ENCODE measurements at regions not wholly inside any gene's neighbourhood (a gene's known extent, or its start where the extent isn't known, plus 50 kb on each side); places are given as distances from the start of the nearest gene placed in this dataset.

DNA sequence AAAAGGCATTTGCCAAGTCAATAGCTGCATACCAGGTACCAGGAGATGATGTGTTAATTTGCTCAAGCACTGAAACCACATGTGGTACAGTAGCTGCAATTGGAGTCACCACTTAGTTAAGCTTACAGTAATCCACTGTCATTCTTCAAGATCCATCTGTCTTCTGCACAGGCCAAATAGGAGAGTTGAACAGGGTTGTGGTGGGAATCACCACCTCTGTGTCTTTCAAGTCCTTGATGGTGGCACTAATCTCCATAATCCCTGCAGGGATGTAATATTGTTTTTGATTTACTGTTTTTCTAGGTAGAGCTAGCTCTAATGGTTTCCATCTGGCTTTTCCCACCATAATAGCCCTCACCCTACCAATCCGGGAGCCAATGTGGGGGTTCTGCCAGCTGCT is 91.9 kb downstream of the FCRL5 start:
- ChIA-PET CTCF (interaction anchor here (1.0 kb wide), 1 partner anchor 45 kb away, joined by 3 read pairs; no protein-coding TSS in a partner anchor), POLR2A (no interaction called here)
- H3K4me2 ChIP-seq (ENCODE audit: insufficient read depth, low read length), result no peak overlapping the region
- no peak overlapping the region for H3K27ac ChIP-seq (ENCODE audit: insufficient read depth, low read depth, low read length)
- dilution Hi-C loops (cut with MboI; ENCODE audit: extremely low pct_ligation_motif_present, low sequenced_read_pairs) (no loop called here), intact Hi-C loops (cut with micrococcal nuclease) (no loop called here)
- no peak overlapping the region for H3K9ac ChIP-seq (replicated peaks; ENCODE audit: extremely low read depth, insufficient read depth, low read length)
- no peaks in the 10 kb centered on the region for H3K79me2 ChIP-seq (ENCODE audit: control insufficient read depth, insufficient read depth, low read length)
- H3K4me1 ChIP-seq (ENCODE audit: control insufficient read depth, extremely low read depth, insufficient read depth, low read length), result no peaks in the 10 kb centered on the region
- H3K36me3 ChIP-seq (ENCODE audit: control insufficient read depth in 2 of 2, extremely low read depth in 1 of 2, insufficient read depth in 2 of 2, low read length in 2 of 2), result no peaks in the 10 kb centered on the region
- no peaks in the 10 kb centered on the region for H3K9me1 ChIP-seq (replicated peaks; ENCODE audit: control insufficient read depth, extremely low read depth, insufficient read depth, low read length)
- H3K4me3 ChIP-seq (replicated peaks in 1 of 3; ENCODE audit: insufficient read depth in 1 of 3, low read depth in 1 of 3, low read length in 3 of 3), result no peak overlapping the region
- H3K27me3 ChIP-seq (ENCODE audit: control insufficient read depth in 2 of 2, insufficient read depth in 2 of 2, low read length in 2 of 2), result peaks cover 0 to 2% of the 10 kb centered on the region in 2 experiments
- TF ChIP-seq POLR2AphosphoS5 (IDR thresholded peaks at IDR 0.05; ENCODE audit: insufficient read depth, low read depth, low read length) (no peak), POLR2A (IDR thresholded peaks at IDR 0.05; ENCODE audit: low read depth, low read length) (no peak), MYC (IDR thresholded peaks at IDR 0.05; ENCODE audit: low read depth, low read length) (no peak), EZH2 (IDR thresholded peaks at IDR 0.05; ENCODE audit: borderline replicate concordance, low read depth, low read length, severe bottlenecking) (no peak), GATA2 (IDR thresholded peaks at IDR 0.05; ENCODE audit: insufficient read depth, insufficient read length, low read depth, low read length) (no peak)
- TF ChIP-seq, protein P1, sequence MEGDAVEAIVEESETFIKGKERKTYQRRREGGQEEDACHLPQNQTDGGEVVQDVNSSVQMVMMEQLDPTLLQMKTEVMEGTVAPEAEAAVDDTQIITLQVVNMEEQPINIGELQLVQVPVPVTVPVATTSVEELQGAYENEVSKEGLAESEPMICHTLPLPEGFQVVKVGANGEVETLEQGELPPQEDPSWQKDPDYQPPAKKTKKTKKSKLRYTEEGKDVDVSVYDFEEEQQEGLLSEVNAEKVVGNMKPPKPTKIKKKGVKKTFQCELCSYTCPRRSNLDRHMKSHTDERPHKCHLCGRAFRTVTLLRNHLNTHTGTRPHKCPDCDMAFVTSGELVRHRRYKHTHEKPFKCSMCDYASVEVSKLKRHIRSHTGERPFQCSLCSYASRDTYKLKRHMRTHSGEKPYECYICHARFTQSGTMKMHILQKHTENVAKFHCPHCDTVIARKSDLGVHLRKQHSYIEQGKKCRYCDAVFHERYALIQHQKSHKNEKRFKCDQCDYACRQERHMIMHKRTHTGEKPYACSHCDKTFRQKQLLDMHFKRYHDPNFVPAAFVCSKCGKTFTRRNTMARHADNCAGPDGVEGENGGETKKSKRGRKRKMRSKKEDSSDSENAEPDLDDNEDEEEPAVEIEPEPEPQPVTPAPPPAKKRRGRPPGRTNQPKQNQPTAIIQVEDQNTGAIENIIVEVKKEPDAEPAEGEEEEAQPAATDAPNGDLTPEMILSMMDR (IDR thresholded peaks at IDR 0.05; ENCODE audit: extremely low read depth in 1 of 2, insufficient read depth in 1 of 2, low read depth in 1 of 2, low read length in 2 of 2), result no peak
- BruUV-seq (replicated peaks), result no TSS peak
- FAIRE-seq (no peak), DNase-seq (ENCODE audit: low read depth, low spot score) (no peak)
- H3K9me3 ChIP-seq (replicated peaks; ENCODE audit: control insufficient read depth, insufficient read depth, low read length), result no peaks in the 10 kb centered on the region
- no peak overlapping the region for H2AFZ ChIP-seq (ENCODE audit: low read depth, low read length)
- H4K20me1 ChIP-seq (replicated peaks; ENCODE audit: control insufficient read depth, extremely low read depth, insufficient read depth, low read length), result no peaks in the 10 kb centered on the region

DNA sequence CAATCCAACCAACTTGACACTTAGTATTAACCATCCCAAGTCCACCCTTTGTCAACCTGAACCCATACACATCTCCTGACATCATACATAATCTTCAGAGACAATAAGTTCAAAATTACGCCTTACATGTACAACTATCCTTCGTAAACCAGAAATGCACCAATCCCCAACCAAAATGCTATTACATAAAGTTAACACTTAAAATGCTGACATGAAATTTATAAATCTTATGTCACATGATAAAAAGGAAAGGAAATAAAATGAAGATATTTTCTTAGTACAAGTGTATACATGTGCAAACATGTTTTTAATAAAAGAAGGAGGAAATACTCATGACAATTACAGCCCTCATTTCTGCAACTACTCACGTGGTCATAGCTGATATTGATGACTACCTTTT is 95.0 kb downstream of the FCRL5 start:
- Histone ChIP-seq H3K9me3 (replicated peaks; ENCODE audit: control insufficient read depth, insufficient read depth, low read length) (no peaks in the 10 kb centered on the region), H3K36me3 (ENCODE audit: control insufficient read depth in 2 of 2, extremely low read depth in 1 of 2, insufficient read depth in 2 of 2, low read length in 2 of 2) (no peaks in the 10 kb centered on the region), H3K27me3 (ENCODE audit: control insufficient read depth in 2 of 2, insufficient read depth in 2 of 2, low read length in 2 of 2) (peaks cover 0 to 2% of the 10 kb centered on the region in 2 experiments), H3K27ac (ENCODE audit: insufficient read depth, low read depth, low read length) (no peak overlapping the region), H3K4me2 (ENCODE audit: insufficient read depth, low read length) (no peak overlapping the region), H3K9ac (replicated peaks; ENCODE audit: extremely low read depth, insufficient read depth, low read length) (no peak overlapping the region), H2AFZ (ENCODE audit: low read depth, low read length) (no peak overlapping the region), H3K4me1 (ENCODE audit: control insufficient read depth, extremely low read depth, insufficient read depth, low read length) (no peaks in the 10 kb centered on the region), H4K20me1 (replicated peaks; ENCODE audit: control insufficient read depth, extremely low read depth, insufficient read depth, low read length) (no peaks in the 10 kb centered on the region), H3K4me3 (replicated peaks in 1 of 3; ENCODE audit: insufficient read depth in 1 of 3, low read depth in 1 of 3, low read length in 3 of 3) (no peak overlapping the region), H3K79me2 (ENCODE audit: control insufficient read depth, insufficient read depth, low read length) (no peaks in the 10 kb centered on the region), H3K9me1 (replicated peaks; ENCODE audit: control insufficient read depth, extremely low read depth, insufficient read depth, low read length) (no peaks in the 10 kb centered on the region)
- ChIA-PET CTCF (no interaction called here), POLR2A (no interaction called here)
- dilution Hi-C loops (cut with MboI; ENCODE audit: extremely low pct_ligation_motif_present, low sequenced_read_pairs), result no loop called here
- DNase-seq (ENCODE audit: low read depth, low spot score) (no peak), FAIRE-seq (no peak)
- intact Hi-C loops (cut with micrococcal nuclease), result no loop called here
- TF ChIP-seq GATA2 (IDR thresholded peaks at IDR 0.05; ENCODE audit: insufficient read depth, insufficient read length, low read depth, low read length), result no peak
- no peak for TF ChIP-seq POLR2AphosphoS5 (IDR thresholded peaks at IDR 0.05; ENCODE audit: insufficient read depth, low read depth, low read length)
- no peak for TF ChIP-seq POLR2A (IDR thresholded peaks at IDR 0.05; ENCODE audit: low read depth, low read length)
- TF ChIP-seq, protein P1 (IDR thresholded peaks at IDR 0.05; ENCODE audit: extremely low read depth in 1 of 2, insufficient read depth in 1 of 2, low read depth in 1 of 2, low read length in 2 of 2), result no peak
- no peak for TF ChIP-seq MYC (IDR thresholded peaks at IDR 0.05; ENCODE audit: low read depth, low read length)
- TF ChIP-seq, protein P2, sequence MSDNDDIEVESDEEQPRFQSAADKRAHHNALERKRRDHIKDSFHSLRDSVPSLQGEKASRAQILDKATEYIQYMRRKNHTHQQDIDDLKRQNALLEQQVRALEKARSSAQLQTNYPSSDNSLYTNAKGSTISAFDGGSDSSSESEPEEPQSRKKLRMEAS (IDR thresholded peaks at IDR 0.05; ENCODE audit: insufficient read depth, insufficient read length), result no peak
- no TSS peak for BruUV-seq (replicated peaks)

Measured in endothelial cell of umbilical vein (primary cell).